GM12878 (cell line): ENCODE measurements at regions not wholly inside any gene's neighbourhood (a gene's known extent, or its start where the extent isn't known, plus 50 kb on each side); places are given as distances from the start of the nearest gene placed in this dataset.

Experiments used
- ATAC-seq: fragments of 200-7000 bp; cut with Tn5 transposase; 3 replicates; pipeline ENCODE4 v1.9.1; 2020; ENCODE audit warnings: mild to moderate bottlenecking, moderate library complexity
- BruUV-seq: library from RNA; stranded (reverse); fragments of 400-500 nt; replicated peaks from 2 replicates; lab custom pipeline; 2021; lab: Mats Ljungman, UMichigan
- CTCF ChIA-PET: fragments of 300-600 bp; sonication (Branson Sonifier 250); formaldehyde crosslinking; extraction: SDS; loops from one replicate; lab custom pipeline; 2021; ENCODE audit warnings: inconsistent platforms; lab: Yijun Ruan, JAX
- POLR2A ChIA-PET: fragments of 350-600 bp; formaldehyde crosslinking; extraction: SDS; loops from one replicate; lab custom pipeline; 2021; ENCODE audit warnings: inconsistent platforms; lab: Charles Lee
- RAD21 ChIA-PET: fragments of 300-600 bp; sonication (Branson Sonifier 250); formaldehyde crosslinking; loops from one replicate; lab custom pipeline; 2023; ENCODE audit warnings: antibody characterized with exemption; ENCODE audit not compliant: unreplicated experiment; lab: Charles Lee
- SMC1A ChIA-PET: fragments of 300-600 bp; sonication (Branson Sonifier 250); formaldehyde crosslinking; loops from one replicate; lab custom pipeline; 2023; ENCODE audit not compliant: unreplicated experiment, uncharacterized antibody; lab: Charles Lee
- DNase-seq: peaks from one replicate; pipeline ENCODE4 v3.0.0-alpha.2; 2011; ENCODE audit warnings: low read depth, low spot score
- FAIRE-seq: peaks from 3 replicates; lab custom pipeline; 2011; peaks lifted over from hg19 to GRCh38; lab: Jason Lieb, UNC
- H2AFZ ChIP-seq: 2 replicates; pipeline ENCODE4 v1.6.0; 2011; ENCODE audit warnings: low read depth, low read length, control low read depth; ENCODE audit not compliant: control insufficient read depth
- H3K27ac ChIP-seq: 2 replicates; pipeline ENCODE4 v1.5.1; 2011; ENCODE audit warnings: control low read depth; ENCODE audit not compliant: control insufficient read depth, insufficient read depth
- H3K27me3 ChIP-seq, 2 experiments: replicated peaks in 1 of 2; 2 replicates each; pipeline versions ENCODE4 v1.6.0 to v1.6.1; 2011; ENCODE audit warnings: low read length in 1 of 2; ENCODE audit not compliant: control insufficient read depth in 2 of 2, insufficient read depth in 2 of 2
- H3K36me3 ChIP-seq, 2 experiments: 2 replicates each; pipeline ENCODE4 v1.5.1; 2011; ENCODE audit warnings: low read length in 1 of 2; ENCODE audit not compliant: control insufficient read depth in 2 of 2, insufficient read depth in 2 of 2
- H3K4me1 ChIP-seq: 2 replicates; pipeline ENCODE4 v1.6.1; 2011; ENCODE audit warnings: mild to moderate bottlenecking, low read length, moderate library complexity, mixed read lengths; ENCODE audit not compliant: control insufficient read depth, insufficient read depth
- H3K4me2 ChIP-seq: 2 replicates; pipeline ENCODE4 v1.6.0; 2011; ENCODE audit warnings: control low read depth; ENCODE audit not compliant: control insufficient read depth, insufficient read depth
- H3K4me3 ChIP-seq: fragments of 200-600 bp; sonication (generic); 2 replicates; pipeline ENCODE4 v1.5.1; 2016
- H3K79me2 ChIP-seq: 2 replicates; pipeline ENCODE4 v1.6.0; 2011; ENCODE audit warnings: low read length; ENCODE audit not compliant: control insufficient read depth, insufficient read depth
- H3K9ac ChIP-seq: 2 replicates; pipeline ENCODE4 v1.8.0; 2011; ENCODE audit warnings: low read length, control low read depth, mixed read lengths; ENCODE audit not compliant: control insufficient read depth, insufficient read depth
- H3K9me3 ChIP-seq: replicated peaks from 3 replicates; pipeline ENCODE4 v1.5.1; 2011; ENCODE audit warnings: mild to moderate bottlenecking, low read length; ENCODE audit not compliant: control insufficient read depth, insufficient read depth
- H4K20me1 ChIP-seq: 2 replicates; pipeline ENCODE4 v1.6.0; 2011; ENCODE audit not compliant: control insufficient read depth, insufficient read depth
- ASH2L ChIP-seq: fragments of 300-600, 200-600 bp; sonication (generic); IDR thresholded peaks from 2 replicates; pipeline ENCODE4 v1.6.1; 2017; ENCODE audit warnings: low read depth, mild to moderate bottlenecking, borderline replicate concordance
- ATF3 ChIP-seq: IDR thresholded peaks from 2 replicates; pipeline ENCODE4 v1.6.1; 2011; ENCODE audit warnings: low read depth, mild to moderate bottlenecking, low read length, moderate library complexity, borderline replicate concordance; ENCODE audit errors: extremely low read depth
- BMI1 ChIP-seq: fragments of 450-650 bp; IDR thresholded peaks from 2 replicates; pipeline ENCODE4 v1.6.1; 2016; ENCODE audit warnings: mild to moderate bottlenecking, moderate library complexity, borderline replicate concordance
- CBX5 ChIP-seq: sonication (generic); IDR thresholded peaks from 2 replicates; pipeline ENCODE4 v1.6.1; 2016; ENCODE audit warnings: low read depth, moderate library complexity, mild to moderate bottlenecking, inconsistent platforms
- CEBPZ ChIP-seq: fragments of 150-350 bp; IDR thresholded peaks from 2 replicates; pipeline ENCODE4 v1.6.1; 2016; ENCODE audit warnings: low read depth, low read length
- MEF2A ChIP-seq: IDR thresholded peaks from 2 replicates; pipeline ENCODE4 v1.6.1; 2011; ENCODE audit warnings: low read depth, mild to moderate bottlenecking, low read length, moderate library complexity; ENCODE audit not compliant: insufficient read depth
- NFXL1 ChIP-seq: fragments of 450-650 bp; IDR thresholded peaks from 2 replicates; pipeline ENCODE4 v1.6.1; 2017; ENCODE audit warnings: antibody characterized with exemption, mild to moderate bottlenecking, borderline replicate concordance
- NKRF ChIP-seq: fragments of 450-650 bp; conservative IDR thresholded peaks from 2 replicates; pipeline ENCODE4 v1.6.1; 2017; ENCODE audit warnings: mild to moderate bottlenecking, moderate library complexity
- PRDM15 ChIP-seq: fragments of 450-650 bp; formaldehyde crosslinking; IDR thresholded peaks from 2 replicates; pipeline ENCODE4 v1.4.0; 2020; ENCODE audit warnings: mild to moderate bottlenecking, moderate library complexity
- RFX5 ChIP-seq: IDR thresholded peaks from 2 replicates; pipeline ENCODE4 v1.6.1; 2011; ENCODE audit warnings: low read depth, low read length, improper control_type of control experiment
- SMAD5 ChIP-seq: IDR thresholded peaks from 2 replicates; pipeline ENCODE4 v1.6.1; 2016; ENCODE audit warnings: antibody characterized with exemption, low read depth
- SMARCA5 ChIP-seq: fragments of 450-650 bp; IDR thresholded peaks from 2 replicates; pipeline ENCODE4 v1.6.1; 2017; ENCODE audit warnings: mild to moderate bottlenecking
- SPI1 ChIP-seq: IDR thresholded peaks from 2 replicates; pipeline ENCODE4 v1.6.1; 2011; ENCODE audit warnings: low read depth, mild to moderate bottlenecking, low read length, moderate library complexity, borderline replicate concordance; ENCODE audit not compliant: insufficient read depth
- TARDBP ChIP-seq: IDR thresholded peaks from 2 replicates; pipeline ENCODE4 v1.6.1; 2016; ENCODE audit warnings: borderline replicate concordance
- YY1 ChIP-seq: IDR thresholded peaks from 2 replicates; pipeline ENCODE4 v1.6.1; 2011; ENCODE audit warnings: low read depth, mild to moderate bottlenecking, low read length
- WGBS: methylation state at CpG from one replicate; pipeline ENCODE4 v1.1.6; 2016; ENCODE audit warnings: low lambda C conversion rate; ENCODE audit not compliant: insufficient replicate concordance, insufficient coverage; ENCODE audit errors: missing lambda C conversion rate; 5-methylcytosine and 5-hydroxymethylcytosine counted together
- in situ Hi-C: fragments of 300-500 bp; cut with MboI; formaldehyde crosslinking; loops from 9 replicates; pipeline ENCODE4 v1.14.3; 2018; ENCODE audit warnings: mixed read lengths
- intact Hi-C: fragments of 100-400 bp; cut with micrococcal nuclease; formaldehyde crosslinking; loops from one replicate; pipeline ENCODE4 v1.14.2; 2022; ENCODE audit not compliant: unreplicated experiment

GRCh38 chr7:85830982-85831381, 644.1 kb upstream of the SEMA3D start:
- RAD21 ChIA-PET = no interaction called here
- Histone ChIP-seq H3K4me1 (no peaks in the 10 kb centered on the region), H3K4me3 (no peak overlapping the region), H3K9me3 (no peaks in the 10 kb centered on the region), H3K27ac (no peak overlapping the region), H4K20me1 (no peaks in the 10 kb centered on the region), H2AFZ (no peak overlapping the region), H3K79me2 (no peaks in the 10 kb centered on the region), H3K4me2 (no peak overlapping the region), H3K36me3 (no peaks in the 10 kb centered on the region), H3K9ac (no peak overlapping the region), H3K27me3 (no peaks in the 10 kb centered on the region)
- POLR2A ChIA-PET = no interaction called here
- ATAC-seq = no peak
- FAIRE-seq = no peak
- TF ChIP-seq CEBPZ = no peak
- no peak for TF ChIP-seq NKRF
- TF ChIP-seq MEF2A = no peak
- no peak for TF ChIP-seq SMARCA5
- TF ChIP-seq ATF3 = no peak
- no peak for TF ChIP-seq YY1
- no peak for TF ChIP-seq CBX5
- no peak for TF ChIP-seq ASH2L
- TF ChIP-seq RFX5 = no peak
- TF ChIP-seq BMI1 = no peak
- TF ChIP-seq PRDM15 = no peak
- no peak for TF ChIP-seq TARDBP
- TF ChIP-seq SPI1 = no peak
- no peak for TF ChIP-seq SMAD5
- TF ChIP-seq NFXL1 = no peak
- BruUV-seq = no TSS peak
- in situ Hi-C loops = no loop called here
- DNase-seq = no peak
- 0% methylated on average over 1 of the region's 1 CpG for WGBS
- CTCF ChIA-PET = interaction anchor here (1.0 to 1.8 kb wide), 3 partner anchors 10 to 789 kb away, joined by 3 to 10 read pairs (median 7); no protein-coding TSS in a partner anchor
- SMC1A ChIA-PET = interaction anchor here (1.1 to 1.3 kb wide), 3 partner anchors 9 to 49 kb away, joined by 3 to 6 read pairs (median 3); no protein-coding TSS in a partner anchor
- intact Hi-C loops = no loop called here
